HCT116 (cell line): ENCODE measurements at regions not wholly inside any gene's neighbourhood (a gene's known extent, or its start where the extent isn't known, plus 50 kb on each side); places are given as distances from the start of the nearest gene placed in this dataset.

Experiments
- CEBPB ChIP-seq: IDR thresholded peaks from 2 replicates; pipeline ENCODE4 v1.6.1; 2012; ENCODE audit warnings: low read depth
- CTCF ChIP-seq, 3 experiments: fragments of 200-600 bp in 1 of 3; sonication (generic) in 1 of 3; IDR thresholded peaks in 2 of 3; conservative IDR thresholded peaks in 1 of 3; 2 replicates each; pipeline ENCODE4 v1.5.1; 2012 to 2017; ENCODE audit warnings: low read depth in 2 of 3, low read length in 2 of 3, antibody characterized with exemption in 1 of 3, borderline replicate concordance in 1 of 3, control low read depth in 1 of 3, mild to moderate bottlenecking in 1 of 3, mixed read lengths in 1 of 3, mixed run types in 1 of 3, moderate library complexity in 1 of 3; ENCODE audit not compliant: insufficient read depth in 1 of 3
- EZH2 ChIP-seq: fragments of 200-600 bp; sonication (generic); IDR thresholded peaks from 2 replicates; pipeline ENCODE4 v1.6.1; 2017; ENCODE audit warnings: antibody characterized with exemption, mixed run types
- EZH2phosphoT487 ChIP-seq: fragments of 200-600 bp; IDR thresholded peaks from 2 replicates; pipeline ENCODE4 v1.6.1; 2018; ENCODE audit warnings: antibody characterized with exemption, borderline replicate concordance
- FOSL1 ChIP-seq: IDR thresholded peaks from 2 replicates; pipeline ENCODE4 v1.6.1; 2012; ENCODE audit warnings: low read depth
- JUND ChIP-seq: IDR thresholded peaks from 2 replicates; pipeline ENCODE4 v1.6.1; 2012
- POLR2A ChIP-seq: IDR thresholded peaks from 2 replicates; pipeline ENCODE4 v1.7.0; 2011; ENCODE audit warnings: borderline replicate concordance; ENCODE audit not compliant: insufficient read depth, insufficient read length; ENCODE audit errors: extremely low read depth
- POLR2AphosphoS5 ChIP-seq: IDR thresholded peaks from 2 replicates; pipeline ENCODE4 v1.6.1; 2011; ENCODE audit warnings: mild to moderate bottlenecking, low read depth, low read length, moderate library complexity
- RAD21 ChIP-seq: IDR thresholded peaks from 2 replicates; pipeline ENCODE4 v1.6.1; 2012; ENCODE audit warnings: low read depth, mild to moderate bottlenecking
- SIN3A ChIP-seq: IDR thresholded peaks from 2 replicates; pipeline ENCODE4 v1.6.1; 2012; ENCODE audit warnings: low read depth
- YY1 ChIP-seq: IDR thresholded peaks from 2 replicates; pipeline ENCODE4 v1.6.1; 2011; ENCODE audit warnings: low read length, low read depth, moderate library complexity, mild to moderate bottlenecking; ENCODE audit not compliant: insufficient replicate concordance; ENCODE audit errors: extremely low read depth
- ZBTB33 ChIP-seq: IDR thresholded peaks from 2 replicates; pipeline ENCODE4 v1.6.1; 2011; ENCODE audit warnings: mild to moderate bottlenecking, low read length, moderate library complexity; ENCODE audit not compliant: insufficient replicate concordance; ENCODE audit errors: extremely low read depth
- ZFX ChIP-seq: fragments of 450-650 bp; IDR thresholded peaks from 2 replicates; pipeline ENCODE4 v1.6.1; 2017
- ZNF274 ChIP-seq: fragments of 200-500 bp; sonication (Bioruptor generic); IDR thresholded peaks from 2 replicates; pipeline ENCODE4 v1.6.1; 2014; ENCODE audit warnings: mild to moderate bottlenecking, low read depth, low read length, inconsistent platforms

- no peak for TF ChIP-seq CTCF (IDR thresholded peaks at IDR 0.05 in 2 of 3, conservative IDR thresholded peaks at IDR 0.05 in 1 of 3; ENCODE audit: borderline replicate concordance in 1 of 3, insufficient read depth in 1 of 3, low read depth in 2 of 3, low read length in 2 of 3)
- no peak for TF ChIP-seq EZH2
- TF ChIP-seq CEBPB, result no peak
- no peak for TF ChIP-seq POLR2AphosphoS5
- no peak for TF ChIP-seq ZBTB33
- no peak for TF ChIP-seq JUND
- no peak for TF ChIP-seq YY1
- no peak for TF ChIP-seq ZFX
- no peak for TF ChIP-seq EZH2phosphoT487
- no peak for TF ChIP-seq POLR2A
- TF ChIP-seq FOSL1, result no peak
- TF ChIP-seq ZNF274, result no peak
- TF ChIP-seq SIN3A, result no peak
- no peak for TF ChIP-seq RAD21
Measured at GRCh38 chr5:89268460-89268859, 385.5 kb upstream of the MEF2C start.
